BLaER1 treated with 17β-estradiol and CSF1 and Interleukin-3, amounts not matched to agents 10 nM and 100 nM (cell line): ENCODE measurements at regions not wholly inside any gene's neighbourhood (a gene's known extent, or its start where the extent isn't known, plus 50 kb on each side); places are given as distances from the start of the nearest gene placed in this dataset.
"Not testable (repeated sequence)": the region's sequence is repeated elsewhere in the genome, so short reads cannot be mapped to it uniquely, and the experiment has no call there.

Experiments
- H3K27ac ChIP-seq, 11 experiments: shearing (Covaris generic); formaldehyde crosslinking; 2 replicates each; pipeline ENCODE4 v1.8.1; 2022
- H3K27me3 ChIP-seq, 11 experiments: shearing (Covaris generic); formaldehyde crosslinking; 2 replicates each; pipeline ENCODE4 v1.8.1; 2022
- H3K36me3 ChIP-seq, 11 experiments: shearing (Covaris generic); formaldehyde crosslinking; 2 replicates each; pipeline ENCODE4 v1.8.1; 2022
- H3K4me1 ChIP-seq, 10 experiments: shearing (Covaris generic); formaldehyde crosslinking; 2 replicates each; pipeline ENCODE4 v1.8.1; 2022
- H3K4me2 ChIP-seq, 11 experiments: shearing (Covaris generic); formaldehyde crosslinking; 2 replicates each; pipeline ENCODE4 v1.8.1; 2022
- H3K4me3 ChIP-seq, 10 experiments: shearing (Covaris generic); formaldehyde crosslinking; 2 replicates each; pipeline ENCODE4 v1.8.1; 2022
- H3K9ac ChIP-seq, 11 experiments: shearing (Covaris generic); formaldehyde crosslinking; 2 replicates each; pipeline ENCODE4 v1.8.1; 2022
- H3K9me3 ChIP-seq, 11 experiments: shearing (Covaris generic); formaldehyde crosslinking; replicated peaks in 1 of 11; 2 replicates each; pipeline ENCODE4 v1.8.1; 2022
- H4K20me1 ChIP-seq, 11 experiments: shearing (Covaris generic); formaldehyde crosslinking; 2 replicates each; pipeline ENCODE4 v1.8.1; 2022
- Cebpa-rat ChIP-seq, 11 experiments: shearing (Covaris generic); IDR thresholded peaks; 2 replicates each; pipeline ENCODE4 v1.8.1; 2022

DNA sequence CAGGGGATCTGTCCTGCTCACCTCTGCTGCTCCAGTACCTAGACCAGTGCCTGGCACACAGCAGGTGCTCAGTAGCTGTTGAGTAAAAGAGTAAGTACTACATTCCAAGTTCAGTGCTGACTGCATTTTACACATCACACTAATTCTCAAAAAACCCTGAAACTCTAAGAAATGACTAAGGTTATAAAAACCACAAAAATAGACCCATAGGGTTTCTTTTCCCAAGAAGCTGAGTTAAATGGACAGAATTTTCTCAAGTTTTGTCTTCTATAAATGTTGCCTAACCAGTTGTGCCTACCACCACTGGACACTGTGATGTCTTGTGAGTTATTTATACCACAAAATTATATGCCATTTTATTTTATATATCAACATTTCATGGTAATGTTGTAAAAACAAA, 78.9 kb upstream of the RXFP1 start:
- Histone ChIP-seq H3K4me1 (no peaks in the 10 kb centered on the region), H3K27ac (no peak overlapping the region), H3K27me3 (no peaks in the 10 kb centered on the region), H3K4me2 (no peak overlapping the region), H3K4me3 (no peak overlapping the region), H3K9me3 (no peaks in the 10 kb centered on the region), H3K36me3 (no peaks in the 10 kb centered on the region), H4K20me1 (no peaks in the 10 kb centered on the region), H3K9ac (no peak overlapping the region)
- no peak for TF ChIP-seq Cebpa-rat (IDR thresholded peaks at IDR 0.05)

- no peak overlapping the region for H3K4me2 ChIP-seq
- no peak for TF ChIP-seq Cebpa-rat (IDR thresholded peaks at IDR 0.05)
- no peak overlapping the region for H3K9ac ChIP-seq
- H3K9me3 ChIP-seq: no peaks in the 10 kb centered on the region
- no peaks in the 10 kb centered on the region for H3K4me1 ChIP-seq
- no peaks in the 10 kb centered on the region for H4K20me1 ChIP-seq
- no peak overlapping the region for H3K27ac ChIP-seq
- H3K36me3 ChIP-seq: no peaks in the 10 kb centered on the region
- no peaks in the 10 kb centered on the region for H3K27me3 ChIP-seq
- no peak overlapping the region for H3K4me3 ChIP-seq
Measured at GRCh38 chr4:158443731-158444130, 78.0 kb upstream of the RXFP1 start.

DNA sequence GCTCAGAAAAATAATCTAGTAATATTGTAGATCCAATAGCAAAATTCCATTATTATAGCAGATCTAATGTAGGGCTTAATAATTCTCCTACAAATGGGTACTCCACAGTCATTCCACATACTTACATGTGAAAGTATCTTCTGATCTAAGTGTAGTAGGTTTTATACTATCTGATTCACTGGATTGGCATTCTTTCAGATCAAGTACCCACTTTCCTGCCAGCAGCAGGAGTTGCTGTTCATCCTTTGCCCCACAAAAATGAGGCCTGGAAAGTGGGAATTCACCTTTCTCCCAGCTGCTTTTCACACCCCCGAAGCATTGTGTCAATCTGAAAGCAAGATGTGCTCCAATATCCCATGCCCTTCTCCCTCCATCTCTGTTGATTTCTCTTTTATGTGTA, 77.1 kb upstream of the RXFP1 start:
- H3K27me3 ChIP-seq: no peaks in the 10 kb centered on the region
- H3K9ac ChIP-seq: no peak overlapping the region
- no peaks in the 10 kb centered on the region for H3K9me3 ChIP-seq
- no peak overlapping the region for H3K27ac ChIP-seq
- no peak for TF ChIP-seq Cebpa-rat (IDR thresholded peaks at IDR 0.05)
- no peaks in the 10 kb centered on the region for H4K20me1 ChIP-seq
- H3K4me2 ChIP-seq: no peak overlapping the region
- no peaks in the 10 kb centered on the region for H3K4me1 ChIP-seq
- no peak overlapping the region for H3K4me3 ChIP-seq
- no peaks in the 10 kb centered on the region for H3K36me3 ChIP-seq

DNA sequence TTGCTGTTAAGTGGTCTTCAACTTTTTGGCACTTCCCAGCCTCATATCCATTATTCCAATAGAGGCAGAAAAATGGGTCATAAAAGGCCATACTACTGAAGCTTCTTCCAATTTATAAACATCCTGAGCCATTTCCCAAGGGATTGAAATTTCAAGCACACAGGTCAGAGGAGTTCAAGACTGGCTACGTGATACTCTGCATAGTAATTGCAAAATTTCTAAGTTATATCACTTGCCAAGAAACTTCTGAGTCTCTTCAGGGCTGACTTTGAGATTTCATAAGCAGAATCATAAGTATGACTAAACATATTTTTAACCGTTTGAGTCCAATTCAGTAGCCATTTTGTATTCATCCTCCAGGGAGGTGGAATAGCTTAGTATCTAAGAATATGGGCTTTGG, 75.6 kb upstream of the RXFP1 start:
- Histone ChIP-seq H4K20me1 (no peaks in the 10 kb centered on the region), H3K4me1 (no peaks in the 10 kb centered on the region), H3K9ac (no peak overlapping the region), H3K27me3 (no peaks in the 10 kb centered on the region), H3K36me3 (no peaks in the 10 kb centered on the region), H3K27ac (no peak overlapping the region), H3K9me3 (no peaks in the 10 kb centered on the region), H3K4me2 (no peak overlapping the region), H3K4me3 (no peak overlapping the region)
- TF ChIP-seq Cebpa-rat (IDR thresholded peaks at IDR 0.05): no peak

GRCh38 chr4:158450741-158451140, 70.9 kb upstream of the RXFP1 start:
- Histone ChIP-seq H3K4me2 (no peak overlapping the region), H3K4me3 (no peak overlapping the region), H3K36me3 (no peaks in the 10 kb centered on the region), H4K20me1 (no peaks in the 10 kb centered on the region), H3K27ac (no peak overlapping the region), H3K9me3 (0 out of 22 replicates have a peak, but pooled peaks cover 0 to under 1% (median 0%) of the 10 kb centered on the region in 11 experiments), H3K27me3 (no peaks in the 10 kb centered on the region), H3K9ac (no peak overlapping the region), H3K4me1 (no peaks in the 10 kb centered on the region)
- TF ChIP-seq Cebpa-rat (IDR thresholded peaks at IDR 0.05): no peak

DNA sequence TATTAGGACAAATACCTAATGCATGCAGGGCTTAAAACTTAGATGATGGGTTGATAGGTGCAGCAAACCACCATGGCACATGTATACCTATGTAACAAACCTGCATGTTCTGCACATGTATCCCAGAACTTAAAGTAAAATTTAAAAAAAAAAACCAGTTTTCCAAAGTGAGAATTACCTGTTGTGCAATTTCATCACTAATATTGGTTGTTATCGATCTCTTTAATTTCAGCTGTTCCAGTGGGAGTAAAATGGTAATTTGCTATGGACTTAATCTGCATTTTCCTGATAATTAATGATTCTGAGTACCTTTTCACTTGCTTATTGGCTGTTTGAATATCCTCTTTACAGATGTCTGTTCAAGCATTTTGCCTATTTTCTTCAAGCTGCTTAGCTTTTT, 69.6 kb upstream of the RXFP1 start:
- not testable (repeated sequence) for H3K27ac ChIP-seq, H3K36me3 ChIP-seq, H3K4me2 ChIP-seq, H4K20me1 ChIP-seq, H3K4me3 ChIP-seq, H3K4me1 ChIP-seq, H3K9me3 ChIP-seq, H3K9ac ChIP-seq, H3K27me3 ChIP-seq
- peak in 2 of 11 experiments; percentile 21 to 38; a peak in 2 of 22 replicates for TF ChIP-seq Cebpa-rat (IDR thresholded peaks at IDR 0.05)

- no peak for TF ChIP-seq Cebpa-rat (IDR thresholded peaks at IDR 0.05)
- H3K27me3 ChIP-seq: no peaks in the 10 kb centered on the region
- no peak overlapping the region for H3K27ac ChIP-seq
Measured at GRCh38 chr4:158458271-158458895, 63.3 kb upstream of the RXFP1 start.

GRCh38 chr4:158459085-158459820, 62.4 kb upstream of the RXFP1 start:
- no peaks in the 10 kb centered on the region for H3K4me1 ChIP-seq
- H3K27ac ChIP-seq: no peak overlapping the region
- TF ChIP-seq Cebpa-rat (IDR thresholded peaks at IDR 0.05): no peak
- H3K9ac ChIP-seq: no peak overlapping the region
- no peaks in the 10 kb centered on the region for H4K20me1 ChIP-seq
- no peak overlapping the region for H3K4me2 ChIP-seq
- no peak overlapping the region for H3K4me3 ChIP-seq
- no peaks in the 10 kb centered on the region for H3K36me3 ChIP-seq
- H3K27me3 ChIP-seq: no peaks in the 10 kb centered on the region
- peaks cover 0 to 6% (median 0%) of the 10 kb centered on the region in 11 experiments; a peak in 1 of 22 replicates for H3K9me3 ChIP-seq

More at GRCh38 chr4:158458271-158458895, 63.3 kb upstream of the RXFP1 start:
- Histone ChIP-seq H3K4me3 (no peak overlapping the region), H3K9ac (no peak overlapping the region), H3K4me2 (no peak overlapping the region), H3K36me3 (no peaks in the 10 kb centered on the region), H4K20me1 (no peaks in the 10 kb centered on the region), H3K9me3 (peaks cover 0 to 6% (median 0%) of the 10 kb centered on the region in 11 experiments; a peak in 1 of 22 replicates), H3K4me1 (no peaks in the 10 kb centered on the region)

DNA sequence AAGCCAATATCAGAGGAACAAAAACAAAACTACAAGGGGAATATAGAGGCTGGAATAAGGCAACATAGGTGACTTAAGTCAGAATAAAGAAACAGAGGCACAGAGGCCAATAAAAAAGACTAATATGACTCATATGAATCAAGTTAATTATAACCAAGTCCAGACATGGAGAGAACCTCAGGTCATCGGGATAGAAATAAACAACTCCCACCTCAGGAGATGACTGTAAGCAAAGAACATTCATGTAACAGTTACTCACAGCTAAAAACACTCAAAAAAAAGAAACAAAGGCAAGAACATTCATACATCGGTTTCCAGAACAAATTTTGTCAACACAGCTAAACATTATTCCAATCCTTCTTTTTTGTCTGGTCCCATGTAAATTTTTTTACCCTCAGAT, 60.3 kb upstream of the RXFP1 start:
- H3K9me3 ChIP-seq: no peaks in the 10 kb centered on the region
- H3K4me1 ChIP-seq: no peaks in the 10 kb centered on the region
- H3K4me3 ChIP-seq: no peak overlapping the region
- H4K20me1 ChIP-seq: no peaks in the 10 kb centered on the region
- no peak for TF ChIP-seq Cebpa-rat (IDR thresholded peaks at IDR 0.05)
- no peaks in the 10 kb centered on the region for H3K27me3 ChIP-seq
- H3K4me2 ChIP-seq: no peak overlapping the region
- H3K9ac ChIP-seq: no peak overlapping the region
- H3K36me3 ChIP-seq: no peaks in the 10 kb centered on the region
- no peak overlapping the region for H3K27ac ChIP-seq

DNA sequence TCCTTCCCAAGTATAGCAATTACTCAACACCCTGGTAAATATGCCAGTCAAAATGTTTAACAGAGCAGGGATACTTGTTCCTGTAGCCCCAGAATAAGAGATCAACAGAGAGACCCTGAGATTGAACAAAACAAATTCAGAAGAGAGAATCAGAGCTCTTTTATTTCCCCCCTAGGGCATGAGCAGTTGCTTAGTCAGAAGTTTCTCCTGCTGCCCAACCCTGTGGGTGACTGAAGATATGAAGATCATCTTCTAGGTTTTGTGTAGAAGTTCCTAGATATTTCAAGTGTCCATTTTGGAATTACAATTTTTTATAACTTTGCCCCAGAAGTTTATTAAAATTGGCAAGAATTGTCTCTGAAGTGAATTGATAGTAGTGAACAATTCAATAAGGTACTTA, 59.1 kb upstream of the RXFP1 start:
- Histone ChIP-seq H3K9me3 (no peaks in the 10 kb centered on the region), H4K20me1 (no peaks in the 10 kb centered on the region), H3K4me2 (no peak overlapping the region), H3K27ac (no peak overlapping the region), H3K9ac (no peak overlapping the region), H3K27me3 (no peaks in the 10 kb centered on the region), H3K4me3 (no peak overlapping the region), H3K36me3 (no peaks in the 10 kb centered on the region), H3K4me1 (no peaks in the 10 kb centered on the region)
- no peak for TF ChIP-seq Cebpa-rat (IDR thresholded peaks at IDR 0.05)
